Hematopoietic multipotent progenitor cell (in vitro differentiated cells): ENCODE measurements at regions not wholly inside any gene's neighbourhood (a gene's known extent, or its start where the extent isn't known, plus 50 kb on each side); places are given as distances from the start of the nearest gene placed in this dataset.
"Not testable (repeated sequence)": the region's sequence is repeated elsewhere in the genome, so short reads cannot be mapped to it uniquely, and the experiment has no call there.

Source experiments
- DNase-seq, 3 donors: peaks; one replicate each; pipeline ENCODE4 v3.0.0-alpha.2; 2011 to 2015; ENCODE audit warnings: low read depth in 2 of 3, low spot score in 2 of 3

DNA sequence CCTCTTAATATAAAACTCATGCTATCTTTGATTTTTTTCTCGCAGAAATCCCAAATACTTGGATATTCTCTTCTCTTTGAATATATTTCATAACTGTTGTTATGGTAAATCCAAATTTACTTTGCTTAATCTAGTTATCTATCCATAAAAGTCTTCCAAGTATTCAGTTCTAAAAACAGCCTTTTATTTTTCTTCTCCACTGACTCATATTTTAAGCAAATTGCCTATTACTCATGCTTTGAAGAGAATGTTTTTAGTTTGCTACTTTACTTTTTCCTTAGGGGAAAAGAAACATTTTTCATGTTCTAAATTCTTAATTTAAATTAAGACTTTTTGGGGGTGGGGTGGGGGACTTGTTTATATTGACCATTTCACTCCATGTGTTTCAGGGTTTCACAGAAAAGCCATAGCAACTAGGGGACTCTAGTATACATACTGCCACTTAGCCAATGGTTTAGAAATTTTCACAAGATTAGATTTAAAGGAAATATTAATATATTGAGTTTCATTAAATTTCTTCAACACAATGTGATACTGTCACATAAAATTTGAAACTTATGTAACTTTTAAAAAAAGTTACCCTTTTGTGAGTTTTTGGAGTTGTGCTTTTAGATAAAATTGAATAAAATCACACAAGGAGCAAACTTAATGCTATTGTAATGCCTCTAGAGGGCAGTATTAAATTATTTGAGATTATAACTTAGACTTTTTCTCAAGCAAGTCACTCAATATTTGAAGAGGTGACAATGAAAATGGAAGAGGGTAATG lies 545.8 kb upstream of the ARRDC3 start:
- peak in 1 of 3 donors; percentile 1 for DNase-seq

DNA sequence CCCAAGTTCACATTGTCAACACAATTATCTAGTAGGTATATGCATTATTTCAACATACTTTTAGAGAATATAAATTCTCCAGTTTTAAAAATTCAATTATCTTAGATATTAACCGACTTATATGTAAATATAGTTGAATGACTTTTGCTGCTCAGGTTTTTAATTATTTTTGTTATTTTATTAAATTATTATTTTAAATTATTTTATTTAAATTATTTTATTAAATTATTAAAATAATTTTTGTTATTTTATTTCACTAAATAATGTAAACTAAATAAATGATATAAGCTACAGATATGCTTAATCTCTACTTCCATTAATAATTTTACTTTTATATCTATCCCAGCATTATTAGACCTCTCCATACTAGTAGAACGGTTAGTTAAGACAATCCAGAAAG lies 544.3 kb upstream of the ARRDC3 start:
- no peak for DNase-seq

GRCh38 chr5:91925249-91925648 lies 542.1 kb upstream of the ARRDC3 start:
- DNase-seq: no peak

DNA sequence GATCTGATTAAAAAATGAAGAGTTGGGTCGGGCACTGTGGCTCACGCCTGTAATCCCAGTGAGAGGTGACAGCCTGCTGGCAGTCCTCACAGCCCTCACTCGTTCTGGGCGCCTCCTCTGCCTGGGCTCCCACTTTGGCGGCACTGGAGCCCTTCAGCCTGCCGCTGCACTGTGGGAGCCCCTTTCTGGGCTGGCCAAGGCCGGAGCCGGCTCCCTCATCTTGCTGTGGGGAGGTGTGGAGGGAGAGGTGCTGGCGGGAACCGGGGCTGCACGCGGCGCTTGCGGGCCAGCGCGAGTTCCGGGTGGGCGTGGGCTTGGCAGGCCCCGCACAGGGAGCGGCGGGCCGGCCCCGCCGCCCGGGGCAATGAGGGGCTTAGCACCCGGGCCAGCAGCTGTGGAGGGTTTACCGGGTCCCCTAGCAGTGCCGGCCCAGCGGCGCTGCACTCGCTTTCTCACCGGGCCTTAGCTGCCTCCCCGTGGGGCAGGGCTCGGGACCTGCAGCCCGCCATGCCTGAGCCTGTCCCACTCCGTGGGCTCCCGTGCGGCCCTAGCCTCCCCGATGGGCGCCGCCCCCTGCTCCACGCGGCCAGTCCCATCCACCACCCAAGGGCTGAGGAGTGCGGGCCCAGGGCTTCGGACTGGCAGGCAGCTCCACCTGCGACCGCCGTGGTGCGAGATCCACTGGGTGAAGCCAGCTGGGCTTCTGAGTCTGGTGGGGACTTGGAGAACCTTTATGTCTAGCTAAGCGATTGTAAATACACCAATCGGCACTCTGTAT lies 534.1 kb upstream of the ARRDC3 start:
- not testable (repeated sequence) for DNase-seq

DNA sequence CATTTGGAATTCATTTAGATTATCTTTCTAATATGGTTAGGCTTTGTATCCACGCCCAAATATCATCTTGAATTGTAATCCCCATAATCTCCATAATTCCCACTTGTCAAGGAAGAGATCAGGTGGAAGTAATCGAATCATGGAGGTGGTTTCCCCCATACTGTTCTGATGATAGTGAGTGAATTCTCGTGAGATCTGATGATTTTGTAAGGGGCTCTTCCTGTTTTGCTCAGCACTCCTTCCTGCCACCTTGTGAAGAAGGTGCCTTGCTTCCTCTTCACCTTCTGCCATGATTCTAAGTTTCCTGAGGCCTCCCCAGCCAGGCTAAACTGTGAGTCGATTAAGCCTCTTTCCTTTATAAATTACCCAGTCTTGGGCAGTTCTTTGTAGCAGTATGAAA lies 527.5 kb upstream of the ARRDC3 start:
- DNase-seq: no peak

DNA sequence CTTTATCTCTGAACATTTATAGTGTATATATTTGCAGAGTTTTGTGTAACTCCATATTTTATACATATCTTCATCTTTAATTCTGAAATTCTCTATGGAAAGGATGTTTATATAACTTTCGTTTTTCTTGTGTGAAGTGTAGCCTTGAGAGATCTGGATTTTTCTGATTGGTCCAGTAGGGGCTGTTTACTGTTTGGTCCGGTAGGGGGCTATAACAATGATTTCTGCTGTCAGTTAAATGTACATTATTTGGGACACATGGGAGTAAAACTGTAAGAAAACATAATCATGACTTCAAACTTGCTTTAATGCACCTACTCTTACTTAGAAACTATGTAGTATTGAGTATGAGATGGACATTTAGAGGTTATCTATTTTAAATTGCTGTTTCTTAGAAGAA lies 527.1 kb upstream of the ARRDC3 start:
- no peak for DNase-seq

DNA sequence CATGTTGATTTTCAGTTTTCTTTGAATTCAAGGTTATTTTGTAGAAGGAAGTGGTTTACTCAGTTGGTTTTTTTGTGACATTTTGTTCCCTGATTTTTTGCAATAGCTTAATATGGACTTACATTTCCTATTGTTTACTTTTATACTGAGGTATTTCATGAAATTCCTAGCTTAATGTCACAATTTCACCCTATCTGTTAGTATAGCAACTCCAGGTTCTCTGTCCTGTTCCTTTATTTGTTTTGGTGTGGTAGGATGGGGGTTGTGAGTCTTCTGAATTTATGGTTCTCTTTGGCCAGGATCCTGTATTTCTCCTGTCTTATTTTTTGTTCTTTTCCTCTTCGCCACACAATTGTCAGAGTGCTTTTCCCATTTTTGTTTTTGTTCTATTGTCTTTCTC lies 523.4 kb upstream of the ARRDC3 start:
- no peak for DNase-seq

GRCh38 chr5:91906027-91906426 lies 522.9 kb upstream of the ARRDC3 start:
- no peak for DNase-seq

DNA sequence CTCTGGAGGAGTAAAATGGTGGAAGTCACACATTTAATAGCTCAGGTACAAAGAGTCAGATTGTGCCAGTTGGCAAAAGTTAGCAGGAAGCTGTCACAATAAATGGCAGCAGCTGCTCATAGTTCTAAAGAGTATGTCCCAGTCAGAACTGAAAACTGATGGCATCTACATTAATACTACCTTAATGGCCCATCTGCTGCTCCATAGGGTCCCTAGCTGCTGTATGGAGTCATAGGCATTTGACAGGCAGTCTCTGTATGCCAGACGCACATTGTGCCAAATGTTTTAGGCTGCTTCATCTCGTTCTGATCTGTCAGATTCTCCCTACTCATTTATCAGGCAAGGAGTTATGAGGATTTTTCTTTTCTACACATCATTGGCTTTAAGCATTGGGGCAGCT lies 515.8 kb upstream of the ARRDC3 start:
- no peak for DNase-seq

GRCh38 chr5:91898019-91898418 lies 514.9 kb upstream of the ARRDC3 start:
- no peak for DNase-seq

GRCh38 chr5:91888810-91889209 lies 505.7 kb upstream of the ARRDC3 start:
- DNase-seq: no peak

DNA sequence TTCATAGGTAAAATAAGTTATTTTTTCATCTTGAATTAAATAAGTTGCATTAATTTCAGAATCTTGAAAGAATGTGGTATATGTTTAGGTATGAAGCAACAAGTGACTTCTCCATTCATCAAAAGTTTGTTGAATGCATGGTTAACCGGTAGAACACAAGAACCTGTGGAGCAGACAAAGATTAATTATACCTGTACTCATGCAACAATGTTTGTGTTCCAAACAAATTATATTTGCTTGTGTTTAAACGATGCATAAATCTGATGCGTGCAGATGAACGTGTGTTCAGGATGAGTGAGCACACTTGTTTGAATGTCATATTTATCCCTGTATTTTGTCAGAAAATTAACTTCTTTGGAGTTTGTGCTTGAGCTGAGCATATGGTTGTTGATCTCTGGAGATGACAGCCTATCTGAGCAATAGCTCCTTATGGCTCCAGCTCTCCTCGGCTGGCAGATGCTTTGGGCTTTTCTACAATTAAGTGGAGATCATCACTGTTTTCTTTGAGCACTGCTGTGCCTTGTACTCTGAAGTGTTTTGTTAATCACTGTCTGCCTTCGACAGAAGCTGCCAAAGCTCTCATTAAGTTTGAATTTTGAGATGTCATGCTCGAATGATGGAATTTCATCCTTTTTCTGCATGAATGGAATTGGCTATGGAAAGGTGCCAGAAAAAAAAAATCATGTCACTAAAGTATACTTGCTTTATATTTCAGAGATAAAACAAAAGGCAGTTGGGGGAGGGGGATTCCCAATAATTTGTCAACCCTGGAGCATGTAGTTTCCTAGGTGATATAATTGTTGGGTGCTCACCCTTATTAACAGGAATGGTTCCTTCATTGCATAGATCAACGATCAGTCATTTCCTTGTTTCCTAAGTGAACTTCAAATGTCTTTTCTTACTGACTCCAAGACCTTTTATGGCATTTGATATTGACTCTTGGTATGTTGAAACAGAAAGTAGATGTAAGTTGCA lies 502.5 kb upstream of the ARRDC3 start:
- DNase-seq: no peak

- DNase-seq: no peak
Measured at GRCh38 chr5:91884036-91884435, 500.9 kb upstream of the ARRDC3 start.

- no peak for DNase-seq
Measured at GRCh38 chr5:91875196-91875779, 492.2 kb upstream of the ARRDC3 start.

GRCh38 chr5:91867799-91868198 lies 484.7 kb upstream of the ARRDC3 start:
- no peak for DNase-seq

DNA sequence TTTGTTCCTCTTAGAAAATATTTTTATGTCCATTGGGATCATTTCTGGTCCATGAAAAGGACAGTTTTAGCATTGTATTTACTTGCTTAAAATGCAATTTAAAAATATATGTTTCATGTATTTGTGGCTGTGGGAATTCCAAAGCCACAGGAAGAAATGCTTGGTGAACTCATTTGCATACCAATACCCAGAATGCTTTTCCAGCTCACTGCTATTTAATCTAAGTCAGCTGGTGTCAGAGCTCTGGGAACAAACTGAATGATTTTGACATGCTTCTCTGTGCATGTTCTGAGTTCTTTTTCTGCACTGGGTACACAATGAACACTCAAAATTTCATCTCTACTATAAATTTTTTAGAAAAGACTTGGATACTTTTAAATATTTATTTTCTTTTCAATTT lies 482.8 kb upstream of the ARRDC3 start:
- DNase-seq: no peak

GRCh38 chr5:91864962-91865361 lies 481.8 kb upstream of the ARRDC3 start:
- DNase-seq: no peak

GRCh38 chr5:91851670-91852069 lies 468.6 kb upstream of the ARRDC3 start:
- DNase-seq: no peak

GRCh38 chr5:91850031-91850430 lies 466.9 kb upstream of the ARRDC3 start:
- no peak for DNase-seq

DNA sequence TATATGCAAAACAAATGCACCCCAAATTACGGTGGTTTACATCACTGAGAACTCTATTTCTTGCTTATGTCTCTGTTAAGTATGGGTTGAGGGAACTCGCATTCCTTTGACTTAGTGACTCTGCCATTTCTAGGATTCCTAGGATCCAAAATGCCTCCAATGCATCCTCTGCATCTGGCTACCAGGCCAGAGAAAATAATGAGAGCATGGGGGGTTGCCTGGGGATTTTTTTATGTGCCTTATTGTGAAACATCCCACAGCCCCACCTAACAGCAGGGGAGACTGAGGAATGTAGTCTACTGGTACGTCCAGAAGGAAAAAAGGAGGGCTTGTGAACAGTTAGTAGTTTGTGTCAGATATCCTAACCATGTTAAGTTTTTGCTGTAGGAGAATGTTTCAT lies 466.0 kb upstream of the ARRDC3 start:
- no peak for DNase-seq

DNA sequence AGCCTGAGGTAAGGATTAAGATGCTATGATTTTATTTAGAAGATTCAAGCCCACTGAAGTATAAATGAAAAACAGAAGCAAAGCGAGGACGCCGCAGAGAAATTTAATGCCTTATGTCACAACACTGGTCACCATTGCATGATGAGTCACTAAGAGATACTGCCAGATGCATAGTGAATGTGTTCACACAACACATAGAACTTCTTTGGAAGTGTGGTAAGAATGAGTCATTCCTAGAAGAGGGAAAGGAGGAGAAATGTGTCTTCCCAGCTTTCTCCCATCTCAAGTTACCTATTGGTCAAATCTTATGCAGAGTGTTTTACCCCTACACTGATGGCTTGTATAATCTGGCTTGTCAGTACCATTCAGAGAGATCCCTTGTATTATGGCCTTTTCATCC lies 465.3 kb upstream of the ARRDC3 start:
- no peak for DNase-seq
